RPMI8226 (cell line): ENCODE measurements at regions not wholly inside any gene's neighbourhood (a gene's known extent, or its start where the extent isn't known, plus 50 kb on each side); places are given as distances from the start of the nearest gene placed in this dataset.
"Not testable (repeated sequence)": the region's sequence is repeated elsewhere in the genome, so short reads cannot be mapped to it uniquely, and the experiment has no call there.

Experiments used
- DNase-seq: peaks from one replicate; pipeline ENCODE4 v3.0.0-alpha.2; 2015

- no peak for DNase-seq
These were observed 60.3 kb upstream of the HIVEP3 start for GRCh38 chr1:41978986-41979385.

DNA sequence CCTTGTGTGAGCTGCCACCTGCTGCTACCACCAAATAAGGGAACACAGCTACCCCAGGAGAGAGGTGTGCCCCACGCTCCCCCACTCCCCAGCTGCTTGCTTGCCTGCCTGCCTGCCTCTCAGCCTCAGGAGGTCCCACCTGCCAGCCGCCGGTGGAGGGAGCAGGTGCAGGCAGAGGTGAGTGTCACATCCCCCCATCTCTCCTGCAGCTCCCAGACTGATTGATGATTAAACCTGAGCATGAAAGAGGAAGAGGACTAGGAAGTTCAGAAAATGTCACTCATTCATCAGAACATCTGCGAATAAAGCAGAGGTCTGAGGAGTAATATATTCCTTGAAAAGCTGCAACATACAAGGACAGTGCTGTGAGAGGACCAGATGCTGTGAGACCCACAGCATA is 58.6 kb upstream of the HIVEP3 start:
- no peak for DNase-seq

GRCh38 chr1:41976671-41977070 is 57.9 kb upstream of the HIVEP3 start:
- no peak for DNase-seq

- DNase-seq, result no peak
These were observed 57.3 kb upstream of the HIVEP3 start for GRCh38 chr1:41975850-41976569.

GRCh38 chr1:41975121-41975520 is 56.4 kb upstream of the HIVEP3 start:
- DNase-seq, result no peak

GRCh38 chr1:41968557-41968956 is 49.8 kb upstream of the HIVEP3 start:
- DNase-seq, result not testable (repeated sequence)
